ENCODE measurements at regions not wholly inside any gene's neighbourhood (a gene's known extent, or its start where the extent isn't known, plus 50 kb on each side); places are given as distances from the start of the nearest gene placed in this dataset.

- TF ChIP-seq CTCF (IDR thresholded peaks at IDR 0.05) (no peak), POLR2A (IDR thresholded peaks at IDR 0.05) (no peak)
Observed at GRCh38 chr7:153110606-153111005, 351.1 kb downstream of the ACTR3B start.

Data from Peyer's patch (tissue), 4 donors.